ENCODE measurements at regions not wholly inside any gene's neighbourhood (a gene's known extent, or its start where the extent isn't known, plus 50 kb on each side); places are given as distances from the start of the nearest gene placed in this dataset.

DNA sequence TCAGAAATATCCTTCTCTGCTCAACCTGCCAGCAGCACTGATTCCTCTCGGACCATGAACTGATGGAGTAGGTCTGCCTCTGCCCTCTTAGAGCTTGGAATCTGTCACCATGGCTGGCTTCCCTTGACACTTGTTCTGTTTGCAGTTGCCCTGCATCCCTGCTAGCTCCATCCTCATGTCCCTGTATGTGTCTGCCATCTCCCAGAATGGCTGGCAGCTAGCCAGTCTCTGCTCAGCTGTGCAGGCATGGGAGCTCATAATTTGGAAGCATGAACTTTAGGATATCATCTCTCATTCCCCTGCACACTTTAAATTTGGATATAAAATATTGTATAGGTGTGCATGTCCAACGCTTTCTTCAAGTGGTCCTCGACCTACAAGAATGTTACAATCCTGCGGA, 95.4 kb downstream of the C1orf94 start:
- TF ChIP-seq, protein P1, sequence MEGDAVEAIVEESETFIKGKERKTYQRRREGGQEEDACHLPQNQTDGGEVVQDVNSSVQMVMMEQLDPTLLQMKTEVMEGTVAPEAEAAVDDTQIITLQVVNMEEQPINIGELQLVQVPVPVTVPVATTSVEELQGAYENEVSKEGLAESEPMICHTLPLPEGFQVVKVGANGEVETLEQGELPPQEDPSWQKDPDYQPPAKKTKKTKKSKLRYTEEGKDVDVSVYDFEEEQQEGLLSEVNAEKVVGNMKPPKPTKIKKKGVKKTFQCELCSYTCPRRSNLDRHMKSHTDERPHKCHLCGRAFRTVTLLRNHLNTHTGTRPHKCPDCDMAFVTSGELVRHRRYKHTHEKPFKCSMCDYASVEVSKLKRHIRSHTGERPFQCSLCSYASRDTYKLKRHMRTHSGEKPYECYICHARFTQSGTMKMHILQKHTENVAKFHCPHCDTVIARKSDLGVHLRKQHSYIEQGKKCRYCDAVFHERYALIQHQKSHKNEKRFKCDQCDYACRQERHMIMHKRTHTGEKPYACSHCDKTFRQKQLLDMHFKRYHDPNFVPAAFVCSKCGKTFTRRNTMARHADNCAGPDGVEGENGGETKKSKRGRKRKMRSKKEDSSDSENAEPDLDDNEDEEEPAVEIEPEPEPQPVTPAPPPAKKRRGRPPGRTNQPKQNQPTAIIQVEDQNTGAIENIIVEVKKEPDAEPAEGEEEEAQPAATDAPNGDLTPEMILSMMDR (IDR thresholded peaks at IDR 0.05): no peak
- TF ChIP-seq POLR2A (IDR thresholded peaks at IDR 0.05): no peak

Measured in lower leg skin (tissue), 3 donors.